Endothelial cell of hepatic sinusoid (primary cell): ENCODE measurements at regions not wholly inside any gene's neighbourhood (a gene's known extent, or its start where the extent isn't known, plus 50 kb on each side); places are given as distances from the start of the nearest gene placed in this dataset.

Source experiments
- in situ Hi-C: cut with HindIII; loops from 2 replicates; pipeline ENCODE4 v1.10.0; 2017; ENCODE audit warnings: low sequenced_read_pairs

GRCh38 chr7:41475801-41476459 is 227.0 kb downstream of the INHBA start:
- in situ Hi-C loops = no loop called here

- in situ Hi-C loops = no loop called here
These were observed 230.3 kb downstream of the INHBA start for GRCh38 chr7:41472427-41473125.

GRCh38 chr7:41470081-41470480 is 232.8 kb downstream of the INHBA start:
- in situ Hi-C loops = no loop called here

- in situ Hi-C loops = loop anchor here (5.0 kb wide), 1 partner anchor 60 kb away; no protein-coding TSS in a partner anchor
These were observed 235.3 kb downstream of the INHBA start for GRCh38 chr7:41467596-41467995.

GRCh38 chr7:41466760-41467384 is 236.0 kb downstream of the INHBA start:
- in situ Hi-C loops = loop anchor here (5.0 kb wide), 1 partner anchor 60 kb away; no protein-coding TSS in a partner anchor

GRCh38 chr7:41465571-41465970 is 237.3 kb downstream of the INHBA start:
- in situ Hi-C loops = loop anchor here (5.0 kb wide), 1 partner anchor 58 kb away; no protein-coding TSS in a partner anchor

GRCh38 chr7:41463770-41464470 is 239.0 kb downstream of the INHBA start:
- in situ Hi-C loops = loop anchor here (5.0 kb wide), 1 partner anchor 43 kb away; no protein-coding TSS in a partner anchor

GRCh38 chr7:41459623-41460261 is 243.1 kb downstream of the INHBA start:
- in situ Hi-C loops = loop anchor here (5.0 kb wide), 1 partner anchor 48 kb away; no protein-coding TSS in a partner anchor

- in situ Hi-C loops = no loop called here
These were observed 243.7 kb downstream of the INHBA start for GRCh38 chr7:41459183-41459582.

GRCh38 chr7:41457832-41458437 is 245.0 kb downstream of the INHBA start:
- in situ Hi-C loops = no loop called here

GRCh38 chr7:41451826-41452225 is 251.1 kb downstream of the INHBA start:
- in situ Hi-C loops = no loop called here

GRCh38 chr7:41449694-41450093 is 253.2 kb downstream of the INHBA start:
- in situ Hi-C loops = no loop called here

GRCh38 chr7:41449286-41449685 is 253.6 kb downstream of the INHBA start:
- in situ Hi-C loops = no loop called here

GRCh38 chr7:41448104-41448503 is 254.8 kb downstream of the INHBA start:
- in situ Hi-C loops = no loop called here

GRCh38 chr7:41447450-41448042 is 255.3 kb downstream of the INHBA start:
- in situ Hi-C loops = no loop called here

GRCh38 chr7:41446606-41447449 is 256.1 kb downstream of the INHBA start:
- in situ Hi-C loops = no loop called here

GRCh38 chr7:41445946-41446345 is 256.9 kb downstream of the INHBA start:
- in situ Hi-C loops = no loop called here

- in situ Hi-C loops = no loop called here
These were observed 257.5 kb downstream of the INHBA start for GRCh38 chr7:41445432-41445831.

- in situ Hi-C loops = no loop called here
These were observed 263.4 kb downstream of the INHBA start for GRCh38 chr7:41439515-41439879.
